Vagina (tissue), 2 donors: ENCODE measurements at regions not wholly inside any gene's neighbourhood (a gene's known extent, or its start where the extent isn't known, plus 50 kb on each side); places are given as distances from the start of the nearest gene placed in this dataset.

Source experiments
- DNase-seq, 2 donors: peaks; one replicate each; pipeline ENCODE4 v3.0.0-alpha.2; 2017; ENCODE audit errors: extremely low spot score in 2 of 2
- H3K27ac ChIP-seq: fragments of 200-600 bp; sonication (generic); one replicate; pipeline ENCODE4 v1.5.1; 2019
- H3K27me3 ChIP-seq: fragments of 200-600 bp; sonication (generic); one replicate; pipeline ENCODE4 v1.5.1; 2019
- H3K36me3 ChIP-seq, 2 donors: fragments of 200-600 bp; sonication (generic); one replicate each; pipeline ENCODE4 v1.5.1; 2017 to 2019
- H3K4me1 ChIP-seq: fragments of 200-600 bp; sonication (generic); one replicate; pipeline ENCODE4 v1.5.1; 2019
- H3K4me3 ChIP-seq, 2 donors: fragments of 200-600 bp; sonication (generic); 1 replicate in 1 of 2; 2 replicates in 1 of 2; pipeline ENCODE4 v1.5.1; 2016 to 2019
- H3K9me3 ChIP-seq: fragments of 200-600 bp; sonication (generic); one replicate; pipeline ENCODE4 v1.5.1; 2019
- POLR2A ChIP-seq, 2 donors: fragments of 450-650 bp; IDR thresholded peaks; one replicate each; pipeline ENCODE4 v1.6.1; 2017; ENCODE audit warnings: antibody characterized with exemption in 2 of 2, mild to moderate bottlenecking in 2 of 2, moderate library complexity in 2 of 2
- POLR2AphosphoS5 ChIP-seq, 2 donors: sonication (generic); formaldehyde crosslinking; IDR thresholded peaks; one replicate each; pipeline ENCODE4 v1.9.0; 2017; ENCODE audit warnings: antibody characterized with exemption in 2 of 2, mild to moderate bottlenecking in 2 of 2, low read depth in 1 of 2; ENCODE audit not compliant: insufficient read depth in 1 of 2
- intact Hi-C: fragments of 100-400 bp; cut with DNase I; formaldehyde crosslinking; loops from one replicate; pipeline ENCODE4 v1.15.1; 2023
- TF ChIP-seq, protein P1 (sequence below), 3 experiments: fragments of 450-650 bp in 2 of 3; fragments of 200-600 bp in 1 of 3; sonication (generic) in 1 of 3; IDR thresholded peaks; one replicate each; pipeline ENCODE4 v1.5.1; 2017 to 2019; ENCODE audit warnings: antibody characterized with exemption in 3 of 3, mild to moderate bottlenecking in 2 of 3, moderate library complexity in 2 of 3

DNA sequence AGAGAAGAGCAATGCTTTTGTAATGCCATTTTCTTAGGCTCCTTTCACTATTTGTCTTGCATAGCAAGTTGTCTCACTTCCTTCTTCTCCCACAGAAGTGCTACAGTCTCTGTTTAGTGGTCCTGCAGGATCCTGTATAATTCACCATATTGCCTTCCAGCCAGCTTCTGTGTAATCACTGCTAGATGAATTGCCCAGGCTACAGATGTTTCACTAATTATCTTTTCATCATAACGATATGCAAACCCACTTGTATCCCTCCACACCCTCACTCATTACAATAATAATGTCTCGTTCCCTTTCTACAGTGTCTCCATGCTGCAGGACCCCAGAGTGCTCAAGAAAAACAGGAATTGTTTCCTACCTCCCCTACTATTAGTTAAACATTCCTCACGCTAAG, 402.9 kb downstream of the TBL1XR1 start:
- TF ChIP-seq, protein P1, sequence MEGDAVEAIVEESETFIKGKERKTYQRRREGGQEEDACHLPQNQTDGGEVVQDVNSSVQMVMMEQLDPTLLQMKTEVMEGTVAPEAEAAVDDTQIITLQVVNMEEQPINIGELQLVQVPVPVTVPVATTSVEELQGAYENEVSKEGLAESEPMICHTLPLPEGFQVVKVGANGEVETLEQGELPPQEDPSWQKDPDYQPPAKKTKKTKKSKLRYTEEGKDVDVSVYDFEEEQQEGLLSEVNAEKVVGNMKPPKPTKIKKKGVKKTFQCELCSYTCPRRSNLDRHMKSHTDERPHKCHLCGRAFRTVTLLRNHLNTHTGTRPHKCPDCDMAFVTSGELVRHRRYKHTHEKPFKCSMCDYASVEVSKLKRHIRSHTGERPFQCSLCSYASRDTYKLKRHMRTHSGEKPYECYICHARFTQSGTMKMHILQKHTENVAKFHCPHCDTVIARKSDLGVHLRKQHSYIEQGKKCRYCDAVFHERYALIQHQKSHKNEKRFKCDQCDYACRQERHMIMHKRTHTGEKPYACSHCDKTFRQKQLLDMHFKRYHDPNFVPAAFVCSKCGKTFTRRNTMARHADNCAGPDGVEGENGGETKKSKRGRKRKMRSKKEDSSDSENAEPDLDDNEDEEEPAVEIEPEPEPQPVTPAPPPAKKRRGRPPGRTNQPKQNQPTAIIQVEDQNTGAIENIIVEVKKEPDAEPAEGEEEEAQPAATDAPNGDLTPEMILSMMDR (IDR thresholded peaks at IDR 0.05) = no peak
- TF ChIP-seq POLR2AphosphoS5 (IDR thresholded peaks at IDR 0.05; ENCODE audit: insufficient read depth in 1 of 2, low read depth in 1 of 2) = no peak
- TF ChIP-seq POLR2A (IDR thresholded peaks at IDR 0.05) = no peak
- Histone ChIP-seq H3K9me3 (no peaks in the 10 kb centered on the region), H3K36me3 (no peaks in the 10 kb centered on the region), H3K27me3 (no peaks in the 10 kb centered on the region), H3K4me1 (no peaks in the 10 kb centered on the region), H3K27ac (no peak overlapping the region), H3K4me3 (no peak overlapping the region)
- intact Hi-C loops = no loop called here
- no peak for DNase-seq

DNA sequence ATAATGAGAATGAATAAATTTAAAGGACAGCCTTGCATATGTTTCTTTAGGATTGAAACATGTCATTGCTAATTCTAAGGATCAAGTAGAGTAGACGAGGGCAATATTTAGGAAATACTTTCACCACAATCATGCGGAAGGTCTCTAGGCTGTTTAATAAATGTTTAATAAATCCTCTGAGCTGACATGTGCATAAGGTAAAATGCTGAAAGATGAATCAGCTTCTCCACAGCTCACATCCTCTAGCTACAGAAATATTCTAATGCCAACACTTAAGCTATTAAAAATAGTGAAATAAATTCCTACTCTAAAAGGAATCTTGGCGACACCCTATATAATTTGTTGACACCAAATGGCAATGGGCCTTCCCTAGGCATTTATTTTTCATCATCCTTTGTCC, 407.3 kb downstream of the TBL1XR1 start:
- no peak for DNase-seq
- H3K9me3 ChIP-seq = no peaks in the 10 kb centered on the region
- H3K27me3 ChIP-seq = no peaks in the 10 kb centered on the region
- no peak overlapping the region for H3K27ac ChIP-seq
- TF ChIP-seq, protein P1 (IDR thresholded peaks at IDR 0.05) = no peak
- TF ChIP-seq POLR2AphosphoS5 (IDR thresholded peaks at IDR 0.05; ENCODE audit: insufficient read depth in 1 of 2, low read depth in 1 of 2) (no peak), POLR2A (IDR thresholded peaks at IDR 0.05) (no peak)
- H3K4me3 ChIP-seq = no peak overlapping the region
- H3K4me1 ChIP-seq = no peaks in the 10 kb centered on the region
- intact Hi-C loops = no loop called here
- H3K36me3 ChIP-seq = no peaks in the 10 kb centered on the region

DNA sequence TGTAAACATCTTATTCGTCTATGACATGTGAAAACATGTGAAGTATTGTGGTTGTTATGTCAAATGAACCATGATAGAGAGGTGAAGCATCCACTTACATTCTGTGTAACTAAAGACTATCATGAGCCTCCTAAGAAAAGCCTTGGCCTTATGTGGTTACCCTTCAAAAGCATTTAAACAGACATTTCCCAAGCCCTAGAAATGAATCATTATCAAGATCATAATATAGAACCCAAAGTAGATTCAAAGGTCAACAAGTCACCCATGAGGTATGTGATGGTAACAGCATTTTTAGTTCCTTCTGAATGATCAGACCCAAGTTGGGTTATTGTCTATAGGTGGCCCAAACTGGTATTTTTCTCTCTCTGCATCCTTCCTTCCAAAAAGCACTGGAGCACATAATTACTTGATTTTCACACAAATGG, 408.0 kb downstream of the TBL1XR1 start:
- Histone ChIP-seq H3K27ac (no peak overlapping the region), H3K4me1 (no peaks in the 10 kb centered on the region), H3K4me3 (no peak overlapping the region), H3K36me3 (no peaks in the 10 kb centered on the region), H3K9me3 (no peaks in the 10 kb centered on the region), H3K27me3 (no peaks in the 10 kb centered on the region)
- no peak for TF ChIP-seq POLR2A (IDR thresholded peaks at IDR 0.05)
- TF ChIP-seq, protein P1 (IDR thresholded peaks at IDR 0.05) = no peak
- TF ChIP-seq POLR2AphosphoS5 (IDR thresholded peaks at IDR 0.05; ENCODE audit: insufficient read depth in 1 of 2, low read depth in 1 of 2) = no peak
- no peak for DNase-seq
- intact Hi-C loops = no loop called here

DNA sequence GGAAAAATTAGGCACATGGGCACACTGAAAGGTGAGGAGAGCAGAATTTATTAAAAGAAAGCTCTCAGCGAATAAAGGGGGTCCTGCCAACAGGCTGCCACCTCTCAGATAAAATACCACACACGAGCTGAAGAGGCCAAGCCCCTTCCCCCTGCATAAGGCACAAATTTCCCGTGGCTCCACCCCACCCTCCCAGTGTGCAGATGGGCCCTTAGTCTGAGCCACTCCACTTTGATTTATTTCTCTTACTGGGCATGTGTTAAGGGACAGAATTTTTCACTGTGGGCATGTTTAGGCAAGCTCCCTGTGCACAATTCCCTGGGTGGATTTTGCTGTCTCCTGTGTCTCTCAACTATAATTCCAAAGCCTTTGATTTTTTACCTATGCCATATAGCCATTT, 409.8 kb downstream of the TBL1XR1 start:
- no peak for TF ChIP-seq POLR2AphosphoS5 (IDR thresholded peaks at IDR 0.05; ENCODE audit: insufficient read depth in 1 of 2, low read depth in 1 of 2)
- no peak for TF ChIP-seq POLR2A (IDR thresholded peaks at IDR 0.05)
- TF ChIP-seq, protein P1 (IDR thresholded peaks at IDR 0.05) = no peak
- Histone ChIP-seq H3K27ac (no peak overlapping the region), H3K27me3 (no peaks in the 10 kb centered on the region), H3K36me3 (no peaks in the 10 kb centered on the region), H3K9me3 (no peaks in the 10 kb centered on the region), H3K4me3 (no peak overlapping the region), H3K4me1 (no peaks in the 10 kb centered on the region)
- intact Hi-C loops = no loop called here
- no peak for DNase-seq

DNA sequence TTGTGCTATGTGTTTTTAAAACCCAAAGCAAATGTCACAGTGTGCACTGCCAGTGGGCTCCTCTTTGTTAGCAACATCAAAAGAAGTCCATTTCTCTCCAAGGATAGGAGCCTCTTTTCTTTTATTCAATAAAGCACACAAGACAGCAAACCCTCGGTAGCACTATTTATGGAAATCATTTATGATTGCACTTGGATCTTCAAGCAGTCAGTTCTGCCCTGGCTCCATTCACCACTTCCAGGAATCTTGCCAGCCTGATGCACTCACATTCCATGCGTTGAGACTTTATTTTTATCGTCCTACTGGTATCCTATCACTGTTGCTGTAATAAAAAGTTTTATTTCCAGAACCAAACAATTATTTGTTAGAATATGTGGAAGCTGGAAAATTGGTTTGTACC, 412.1 kb downstream of the TBL1XR1 start:
- TF ChIP-seq POLR2A (IDR thresholded peaks at IDR 0.05) (no peak), POLR2AphosphoS5 (IDR thresholded peaks at IDR 0.05; ENCODE audit: insufficient read depth in 1 of 2, low read depth in 1 of 2) (no peak)
- TF ChIP-seq, protein P1 (IDR thresholded peaks at IDR 0.05) = no peak
- Histone ChIP-seq H3K27me3 (no peaks in the 10 kb centered on the region), H3K9me3 (no peaks in the 10 kb centered on the region), H3K4me3 (no peak overlapping the region), H3K27ac (no peak overlapping the region), H3K4me1 (no peaks in the 10 kb centered on the region), H3K36me3 (no peaks in the 10 kb centered on the region)
- no peak for DNase-seq
- intact Hi-C loops = no loop called here
